DMS53 (cell line): ENCODE measurements at regions not wholly inside any gene's neighbourhood (a gene's known extent, or its start where the extent isn't known, plus 50 kb on each side); places are given as distances from the start of the nearest gene placed in this dataset.

Experiments used
- DNase-seq: peaks from one replicate; lab custom pipeline; 2025; lab: John Stamatoyannopoulos, UW

DNA sequence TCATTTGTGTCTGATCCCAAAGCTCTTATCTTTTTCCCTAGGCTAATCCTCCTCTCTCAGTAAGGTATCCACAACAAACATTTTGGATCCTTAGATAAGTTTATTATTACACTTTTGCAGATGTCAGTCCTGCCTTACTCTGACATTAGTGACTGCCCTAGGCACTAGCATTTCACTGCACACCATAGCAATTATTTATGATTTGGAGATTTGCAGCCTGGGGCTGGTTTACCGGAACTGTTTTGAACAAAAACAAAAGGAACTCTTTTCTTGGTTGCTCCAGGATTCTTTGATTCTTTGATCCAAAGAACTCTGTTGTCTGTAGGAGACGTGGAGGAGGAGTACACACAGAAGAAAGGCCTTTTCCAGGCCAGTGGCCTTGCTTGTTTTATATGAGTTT lies 80.4 kb downstream of the EDNRB start:
- no peak for DNase-seq

DNA sequence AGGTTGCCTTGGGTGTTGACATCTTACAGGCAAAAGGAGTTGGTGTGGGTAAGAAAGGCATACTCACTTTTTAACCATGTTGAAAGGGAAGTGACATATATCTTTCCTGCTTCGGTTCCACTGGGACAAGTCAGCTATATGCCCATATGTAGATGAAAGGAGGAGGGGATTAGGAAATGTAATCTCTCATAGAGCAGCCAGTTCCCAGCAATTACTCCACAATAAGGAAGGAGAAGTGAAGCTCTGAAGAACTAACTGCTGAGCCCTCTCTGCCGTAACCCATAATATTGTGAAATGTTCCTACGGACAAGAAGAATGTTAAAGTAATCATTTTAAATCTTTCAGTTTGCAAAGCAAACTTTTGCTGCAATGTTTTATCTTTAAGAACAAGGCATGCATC lies 82.2 kb downstream of the EDNRB start:
- no peak for DNase-seq

GRCh38 chr13:77833331-77833863 lies 85.2 kb downstream of the EDNRB start:
- DNase-seq, result no peak

GRCh38 chr13:77832339-77833100 lies 86.1 kb downstream of the EDNRB start:
- no peak for DNase-seq

DNA sequence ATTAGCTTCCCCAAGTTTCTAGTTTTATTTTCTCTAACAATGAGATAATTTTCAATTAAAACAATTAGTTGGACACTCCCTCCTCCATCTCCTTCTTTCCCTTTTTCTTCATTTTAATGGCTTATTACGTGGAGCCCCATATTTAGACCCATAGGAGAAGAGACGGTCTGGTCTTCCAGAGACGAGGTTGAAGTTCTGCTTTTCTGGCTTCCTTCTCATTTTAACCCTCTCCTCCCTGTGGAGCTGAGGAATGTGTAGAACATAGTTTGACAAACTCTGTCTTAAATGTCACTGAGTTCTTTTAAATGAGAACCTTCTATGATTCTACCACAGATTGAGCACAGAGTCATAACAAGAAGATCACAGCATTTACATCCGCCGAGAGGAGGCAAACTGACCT lies 86.8 kb downstream of the EDNRB start:
- no peak for DNase-seq

DNA sequence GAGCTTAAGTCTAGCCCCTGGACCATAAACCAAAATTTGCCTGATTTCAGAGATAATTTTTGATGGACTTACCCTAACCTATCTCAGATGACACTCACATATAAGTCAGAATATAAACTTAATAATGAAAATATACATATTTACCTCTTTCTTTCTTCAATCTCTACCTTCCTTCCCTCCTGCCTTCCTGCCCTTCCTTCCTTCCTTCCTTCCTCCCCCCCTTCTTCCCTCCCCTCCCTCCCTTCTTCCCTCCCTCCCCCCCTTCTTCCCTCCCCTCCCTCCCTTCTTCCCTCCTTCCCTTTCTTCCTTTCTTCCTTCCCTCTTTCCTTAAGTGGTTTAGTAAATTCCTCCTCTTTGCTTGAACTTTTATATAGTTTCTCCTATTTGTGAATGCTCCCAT lies 88.7 kb downstream of the EDNRB start:
- no peak for DNase-seq

DNA sequence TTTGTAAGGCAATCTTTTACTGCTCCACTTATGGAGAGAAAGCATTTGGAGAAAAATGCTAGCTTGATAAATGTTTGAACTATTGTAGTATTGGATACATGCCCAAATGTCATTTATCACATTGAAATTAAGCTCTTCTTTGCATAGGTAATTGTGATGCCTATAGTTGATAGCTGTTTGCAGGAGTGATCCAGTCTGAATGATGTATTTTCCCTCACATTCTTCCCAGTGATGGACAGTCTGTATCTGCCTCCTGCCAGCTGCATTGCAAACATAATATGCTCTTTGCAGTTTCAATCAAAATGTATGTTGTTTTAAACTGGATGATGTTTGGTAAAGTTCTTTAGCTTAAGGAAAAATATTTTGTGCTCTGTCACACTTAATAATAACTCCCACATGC lies 89.8 kb downstream of the EDNRB start:
- no peak for DNase-seq

- DNase-seq, result no peak
Measured at GRCh38 chr13:77827332-77827731, 91.3 kb downstream of the EDNRB start.

- DNase-seq, result peak; percentile 0
Measured at GRCh38 chr13:77820431-77821149, 98.0 kb downstream of the EDNRB start.

DNA sequence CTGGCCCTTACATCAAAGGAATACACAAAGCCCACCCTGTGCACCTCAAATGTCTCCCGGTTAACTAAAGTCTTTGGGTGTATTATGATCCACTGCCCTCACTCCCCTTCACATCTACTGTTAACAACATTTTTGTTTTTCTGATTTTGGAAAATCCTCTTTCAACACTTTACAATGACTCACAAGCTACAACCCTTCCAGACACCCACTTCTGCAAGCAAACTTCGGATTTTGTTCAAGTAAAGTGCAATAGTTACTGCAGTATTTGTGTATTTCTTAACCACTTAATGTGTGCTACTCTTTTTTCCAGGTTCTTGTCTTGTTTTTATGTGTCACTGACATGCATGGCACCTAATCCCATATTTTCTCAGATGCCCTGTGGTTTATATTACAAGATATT lies 101.1 kb downstream of the EDNRB start:
- no peak for DNase-seq

DNA sequence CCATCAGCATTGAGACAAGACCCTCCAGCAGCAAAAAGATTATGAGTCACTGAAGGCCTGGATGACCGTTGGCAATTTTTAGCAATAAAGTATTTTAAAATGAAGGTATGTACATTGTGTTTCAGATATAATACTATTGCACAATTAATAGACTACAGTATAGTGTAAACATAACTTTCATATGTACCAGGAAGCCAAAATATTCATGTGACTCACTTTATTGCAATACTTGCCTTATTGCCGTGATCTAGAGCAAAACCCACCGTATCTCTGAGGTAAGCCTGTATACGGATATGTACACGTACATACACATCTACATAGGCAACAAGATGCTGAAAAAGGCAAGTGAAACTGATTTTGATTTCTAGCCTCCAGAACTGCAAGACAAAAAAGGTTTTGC lies 103.3 kb downstream of the EDNRB start:
- DNase-seq, result no peak
